A673 (cell line): ENCODE measurements at regions not wholly inside any gene's neighbourhood (a gene's known extent, or its start where the extent isn't known, plus 50 kb on each side); places are given as distances from the start of the nearest gene placed in this dataset.

Experiments used
- BruUV-seq: library from RNA; stranded (reverse); fragments of 400-500 nt; replicated peaks from 2 replicates; lab custom pipeline; 2021; lab: Mats Ljungman, UMichigan
- CTCF ChIA-PET: fragments of 300-600 bp; sonication (Branson Sonifier 250); formaldehyde crosslinking; loops from one replicate; lab custom pipeline; 2022; ENCODE audit warnings: antibody characterized with exemption; lab: Charles Lee
- POLR2A ChIA-PET: fragments of 300-600 bp; sonication (Branson Sonifier 250); formaldehyde crosslinking; loops from one replicate; lab custom pipeline; 2022; ENCODE audit warnings: antibody characterized with exemption; ENCODE audit not compliant: low non-redundant PET; lab: Charles Lee
- DNase-seq: peaks from one replicate; pipeline ENCODE4 v3.0.0-alpha.2; 2015; ENCODE audit warnings: low spot score
- H3K27ac ChIP-seq: fragments of 200-600 bp; sonication (generic); 2 replicates; pipeline ENCODE4 v1.5.1; 2016; ENCODE audit warnings: mixed run types, low read depth, mild to moderate bottlenecking, mixed read lengths, antibody characterized with exemption, low read length; ENCODE audit not compliant: poor library complexity, severe bottlenecking
- H3K27me3 ChIP-seq: fragments of 200-600 bp; sonication (generic); replicated peaks from 2 replicates; pipeline ENCODE4 v1.6.1; 2017; ENCODE audit warnings: mixed run types, low read depth, mild to moderate bottlenecking, mixed read lengths, antibody characterized with exemption, low read length; ENCODE audit not compliant: insufficient read depth, poor library complexity
- H3K36me3 ChIP-seq: fragments of 200-600 bp; sonication (generic); 2 replicates; pipeline ENCODE4 v1.6.1; 2016; ENCODE audit warnings: mixed run types, mild to moderate bottlenecking, mixed read lengths, antibody characterized with exemption, low read length; ENCODE audit not compliant: insufficient read depth, poor library complexity, severe bottlenecking
- H3K4me1 ChIP-seq: fragments of 200-600 bp; sonication (generic); 2 replicates; pipeline ENCODE4 v1.6.1; 2017; ENCODE audit warnings: mixed run types, mild to moderate bottlenecking, mixed read lengths, antibody characterized with exemption, low read length; ENCODE audit not compliant: insufficient read depth, poor library complexity, severe bottlenecking
- H3K4me3 ChIP-seq: fragments of 200-600 bp; sonication (generic); 2 replicates; pipeline ENCODE4 v1.5.1; 2016; ENCODE audit warnings: low read depth, mixed run types, mild to moderate bottlenecking, mixed read lengths, low read length; ENCODE audit not compliant: poor library complexity, severe bottlenecking
- H3K9me3 ChIP-seq: fragments of 200-600 bp; sonication (generic); 2 replicates; pipeline ENCODE4 v1.6.1; 2016; ENCODE audit warnings: mixed run types, low read depth, mild to moderate bottlenecking, mixed read lengths, antibody characterized with exemption, low read length; ENCODE audit not compliant: poor library complexity, severe bottlenecking
- EZH2 ChIP-seq: fragments of 200-600 bp; sonication (generic); IDR thresholded peaks from 2 replicates; pipeline ENCODE4 v1.6.1; 2017; ENCODE audit warnings: borderline replicate concordance, low read depth, mild to moderate bottlenecking, mixed read lengths, antibody characterized with exemption, low read length; ENCODE audit not compliant: poor library complexity, severe bottlenecking
- intact Hi-C: fragments of 100-400 bp; cut with micrococcal nuclease; formaldehyde crosslinking; loops from one replicate; pipeline ENCODE4 v1.10.0; 2022; ENCODE audit not compliant: unreplicated experiment
- TF ChIP-seq, protein P1 (sequence below): fragments of 300-800, 200-600 bp; sonication (generic); conservative IDR thresholded peaks from 2 replicates; pipeline ENCODE4 v1.5.1; 2017; ENCODE audit warnings: low read depth, mild to moderate bottlenecking, antibody characterized with exemption, low read length, moderate library complexity, mixed read lengths

DNA sequence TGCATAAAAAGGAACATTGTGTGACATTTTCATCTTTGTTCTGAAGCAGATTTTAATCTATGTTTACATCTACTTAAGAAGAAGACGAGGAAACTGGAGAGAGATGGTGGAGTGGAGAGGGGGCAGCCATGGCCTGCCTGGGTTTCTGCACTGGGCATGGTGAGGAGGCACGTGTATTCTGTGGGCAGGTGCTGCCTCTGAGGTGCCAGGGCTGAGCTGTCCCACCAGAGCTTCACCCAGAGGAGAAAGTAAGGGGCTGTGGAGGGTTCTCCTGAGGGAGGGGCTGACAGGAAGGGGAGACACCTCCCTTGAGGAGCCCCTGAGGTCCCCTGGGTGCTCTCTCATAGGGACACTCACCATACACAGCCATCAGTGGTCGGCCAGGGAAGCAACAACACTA, 372.4 kb upstream of the OR4E1 start:
- POLR2A ChIA-PET, result no interaction called here
- CTCF ChIA-PET, result no interaction called here

GRCh38 chr14:22044193-22044592, 370.6 kb upstream of the OR4E1 start:
- ChIA-PET CTCF (no interaction called here), POLR2A (no interaction called here)
- no peak for DNase-seq
- H3K4me3 ChIP-seq, result no peak overlapping the region
- intact Hi-C loops, result no loop called here
- H3K27me3 ChIP-seq, result no peaks in the 10 kb centered on the region
- no peaks in the 10 kb centered on the region for H3K36me3 ChIP-seq
- TF ChIP-seq EZH2, result no peak
- TF ChIP-seq, protein P1, sequence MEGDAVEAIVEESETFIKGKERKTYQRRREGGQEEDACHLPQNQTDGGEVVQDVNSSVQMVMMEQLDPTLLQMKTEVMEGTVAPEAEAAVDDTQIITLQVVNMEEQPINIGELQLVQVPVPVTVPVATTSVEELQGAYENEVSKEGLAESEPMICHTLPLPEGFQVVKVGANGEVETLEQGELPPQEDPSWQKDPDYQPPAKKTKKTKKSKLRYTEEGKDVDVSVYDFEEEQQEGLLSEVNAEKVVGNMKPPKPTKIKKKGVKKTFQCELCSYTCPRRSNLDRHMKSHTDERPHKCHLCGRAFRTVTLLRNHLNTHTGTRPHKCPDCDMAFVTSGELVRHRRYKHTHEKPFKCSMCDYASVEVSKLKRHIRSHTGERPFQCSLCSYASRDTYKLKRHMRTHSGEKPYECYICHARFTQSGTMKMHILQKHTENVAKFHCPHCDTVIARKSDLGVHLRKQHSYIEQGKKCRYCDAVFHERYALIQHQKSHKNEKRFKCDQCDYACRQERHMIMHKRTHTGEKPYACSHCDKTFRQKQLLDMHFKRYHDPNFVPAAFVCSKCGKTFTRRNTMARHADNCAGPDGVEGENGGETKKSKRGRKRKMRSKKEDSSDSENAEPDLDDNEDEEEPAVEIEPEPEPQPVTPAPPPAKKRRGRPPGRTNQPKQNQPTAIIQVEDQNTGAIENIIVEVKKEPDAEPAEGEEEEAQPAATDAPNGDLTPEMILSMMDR, result no peak
- H3K4me1 ChIP-seq, result no peaks in the 10 kb centered on the region
- no peaks in the 10 kb centered on the region for H3K9me3 ChIP-seq
- H3K27ac ChIP-seq, result no peak overlapping the region
- BruUV-seq, result no TSS peak

More for the DNA sequence above, 372.4 kb upstream of the OR4E1 start:
- no peaks in the 10 kb centered on the region for H3K27me3 ChIP-seq
- intact Hi-C loops, result no loop called here
- H3K9me3 ChIP-seq, result no peaks in the 10 kb centered on the region
- no TSS peak for BruUV-seq
- no peak overlapping the region for H3K27ac ChIP-seq
- no peaks in the 10 kb centered on the region for H3K36me3 ChIP-seq
- H3K4me3 ChIP-seq, result no peak overlapping the region
- no peaks in the 10 kb centered on the region for H3K4me1 ChIP-seq
- no peak for DNase-seq
- TF ChIP-seq, protein P1, result no peak
- no peak for TF ChIP-seq EZH2

DNA sequence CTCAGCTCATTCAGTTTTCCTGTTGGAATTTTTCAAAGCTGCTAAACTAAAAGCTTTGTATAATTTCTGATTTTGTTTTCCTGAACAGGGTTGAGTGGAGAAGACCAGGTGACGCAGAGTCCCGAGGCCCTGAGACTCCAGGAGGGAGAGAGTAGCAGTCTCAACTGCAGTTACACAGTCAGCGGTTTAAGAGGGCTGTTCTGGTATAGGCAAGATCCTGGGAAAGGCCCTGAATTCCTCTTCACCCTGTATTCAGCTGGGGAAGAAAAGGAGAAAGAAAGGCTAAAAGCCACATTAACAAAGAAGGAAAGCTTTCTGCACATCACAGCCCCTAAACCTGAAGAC, 367.1 kb upstream of the OR4E1 start:
- TF ChIP-seq, protein P1, result no peak
- no peak for TF ChIP-seq EZH2
- POLR2A ChIA-PET, result no interaction called here
- Histone ChIP-seq H3K4me1 (no peaks in the 10 kb centered on the region), H3K27me3 (no peaks in the 10 kb centered on the region), H3K27ac (no peak overlapping the region), H3K4me3 (no peak overlapping the region), H3K36me3 (no peaks in the 10 kb centered on the region), H3K9me3 (no peaks in the 10 kb centered on the region)
- no peak for DNase-seq
- intact Hi-C loops, result no loop called here
- CTCF ChIA-PET, result no interaction called here
- no TSS peak for BruUV-seq
